ENCODE measurements at regions not wholly inside any gene's neighbourhood (a gene's known extent, or its start where the extent isn't known, plus 50 kb on each side); places are given as distances from the start of the nearest gene placed in this dataset.
"Not testable (repeated sequence)": the region's sequence is repeated elsewhere in the genome, so short reads cannot be mapped to it uniquely, and the experiment has no call there.

DNA sequence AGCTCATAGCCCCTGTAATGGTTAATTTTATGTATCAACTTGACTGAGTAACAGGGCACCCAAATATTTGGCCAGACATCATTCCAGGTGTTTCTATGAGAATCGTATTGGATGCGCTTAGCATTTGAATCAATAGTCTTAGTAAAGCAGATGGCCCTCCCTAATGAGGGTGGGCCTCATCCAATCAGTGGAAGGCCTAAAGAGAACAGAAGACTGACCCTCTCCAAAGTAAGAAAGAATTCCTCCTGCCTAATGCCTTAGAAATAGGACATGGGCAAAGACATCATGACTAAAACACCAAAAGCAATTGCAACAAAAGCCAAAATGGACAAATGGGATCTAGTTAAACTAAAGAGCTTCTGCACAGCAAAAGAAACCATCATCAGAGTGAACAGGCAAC lies 352.5 kb upstream of the SASH1 start:
- no peak for DNase-seq

GRCh38 chr6:147991961-147992360 lies 350.7 kb upstream of the SASH1 start:
- no peak for DNase-seq

- no peak for DNase-seq
Observed at GRCh38 chr6:147999001-147999540, 343.6 kb upstream of the SASH1 start.

GRCh38 chr6:148001844-148002642 lies 340.6 kb upstream of the SASH1 start:
- DNase-seq = no peak

DNA sequence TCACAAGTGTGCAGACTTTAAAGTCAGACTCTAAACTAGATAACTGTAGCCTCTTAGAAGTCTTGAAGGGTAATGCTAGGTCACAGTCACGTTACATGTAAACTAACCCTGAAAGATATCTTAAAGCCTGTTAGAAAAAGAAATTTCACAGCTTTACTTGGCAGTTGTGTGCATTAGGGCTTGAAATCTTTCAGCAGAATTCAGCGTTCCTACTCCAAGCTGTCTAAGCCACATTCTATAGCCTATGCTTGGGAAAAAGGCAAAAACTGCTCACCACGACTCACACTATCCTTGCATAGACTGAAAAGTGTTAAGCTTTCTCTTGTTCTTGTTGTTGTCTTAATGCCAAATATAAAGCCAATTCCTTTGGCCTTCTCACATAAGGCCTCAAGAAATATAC lies 338.0 kb upstream of the SASH1 start:
- DNase-seq = no peak

- DNase-seq = no peak
Observed at GRCh38 chr6:148005806-148006205, 336.8 kb upstream of the SASH1 start.

DNA sequence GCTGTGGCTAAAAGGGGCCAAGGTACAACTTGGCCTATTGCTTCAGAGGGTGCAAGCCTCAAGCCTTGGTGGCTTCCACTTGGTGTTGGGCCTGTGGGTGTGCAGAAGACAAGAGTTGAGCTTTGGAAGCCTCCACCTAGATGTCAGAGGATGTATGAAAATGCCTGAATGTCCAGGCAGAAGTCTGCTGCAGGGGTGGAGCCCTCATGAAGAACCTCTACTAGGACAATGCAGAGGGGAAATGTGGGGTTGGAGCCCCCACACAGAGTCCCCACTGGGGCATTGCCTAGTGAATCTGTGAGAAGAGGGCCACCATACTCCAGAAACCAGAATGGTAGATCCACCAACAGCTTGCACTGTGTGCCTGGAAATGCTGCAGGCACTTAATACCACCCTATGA lies 332.1 kb upstream of the SASH1 start:
- not testable (repeated sequence) for DNase-seq

DNA sequence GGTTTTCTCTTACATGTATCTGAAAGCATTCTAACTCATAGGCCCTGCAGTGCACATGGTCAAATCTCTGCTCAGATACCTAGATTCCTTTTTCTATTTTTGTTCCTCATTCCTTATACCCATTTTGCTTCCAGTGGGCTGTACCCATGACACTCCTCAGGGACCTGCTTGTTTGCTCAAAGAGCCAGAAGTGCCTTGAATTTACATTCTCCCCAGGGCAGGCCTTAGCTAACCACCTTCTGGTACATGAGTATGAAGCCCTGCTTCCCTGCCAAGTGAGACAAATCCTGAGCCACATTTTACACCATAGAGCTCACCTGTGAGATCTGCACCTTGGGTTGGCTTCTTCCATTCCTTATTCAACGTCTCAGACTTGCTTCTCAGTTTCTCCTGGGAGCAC lies 326.6 kb upstream of the SASH1 start:
- no peak for DNase-seq

DNA sequence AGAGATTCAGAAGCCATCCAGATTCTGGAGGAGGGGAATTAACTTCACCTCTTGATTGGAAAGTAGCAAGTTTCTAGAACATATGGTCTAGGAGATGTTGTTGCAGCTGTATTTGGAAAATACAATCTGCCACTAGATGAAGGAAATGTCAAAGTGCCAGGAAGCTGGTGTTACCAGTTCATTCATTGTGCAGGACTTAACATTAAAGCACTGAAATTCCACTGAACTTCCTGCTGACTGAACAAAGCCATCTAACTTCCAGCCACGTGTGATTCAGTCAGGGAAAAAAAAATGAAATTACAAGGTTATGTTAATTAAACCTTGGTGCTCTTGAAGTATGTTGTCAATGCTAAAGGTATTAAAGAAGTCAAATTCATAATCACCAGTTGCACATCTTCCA lies 321.5 kb upstream of the SASH1 start:
- DNase-seq = no peak

GRCh38 chr6:148021699-148022098 lies 320.9 kb upstream of the SASH1 start:
- DNase-seq = no peak

GRCh38 chr6:148022279-148022678 lies 320.4 kb upstream of the SASH1 start:
- not testable (repeated sequence) for DNase-seq

DNA sequence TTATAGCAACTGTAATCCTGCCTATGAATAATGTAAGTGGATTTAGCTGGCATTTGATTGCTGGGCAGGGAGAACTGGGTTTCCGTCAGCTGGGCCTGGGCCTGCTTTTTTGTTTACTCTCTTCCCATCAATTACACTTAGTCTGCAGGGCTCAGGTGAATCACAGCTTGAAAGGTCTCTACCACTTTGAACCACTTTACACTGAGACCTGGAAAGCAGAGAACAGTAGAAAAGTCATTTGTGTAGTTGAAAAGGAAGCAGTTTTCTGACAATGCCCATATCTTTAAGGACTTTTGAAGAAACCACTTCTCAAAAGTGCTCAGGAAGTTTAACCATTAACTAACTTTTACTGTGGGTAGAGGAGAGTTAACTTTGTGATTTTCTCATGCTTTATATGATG lies 315.4 kb upstream of the SASH1 start:
- no peak for DNase-seq

DNA sequence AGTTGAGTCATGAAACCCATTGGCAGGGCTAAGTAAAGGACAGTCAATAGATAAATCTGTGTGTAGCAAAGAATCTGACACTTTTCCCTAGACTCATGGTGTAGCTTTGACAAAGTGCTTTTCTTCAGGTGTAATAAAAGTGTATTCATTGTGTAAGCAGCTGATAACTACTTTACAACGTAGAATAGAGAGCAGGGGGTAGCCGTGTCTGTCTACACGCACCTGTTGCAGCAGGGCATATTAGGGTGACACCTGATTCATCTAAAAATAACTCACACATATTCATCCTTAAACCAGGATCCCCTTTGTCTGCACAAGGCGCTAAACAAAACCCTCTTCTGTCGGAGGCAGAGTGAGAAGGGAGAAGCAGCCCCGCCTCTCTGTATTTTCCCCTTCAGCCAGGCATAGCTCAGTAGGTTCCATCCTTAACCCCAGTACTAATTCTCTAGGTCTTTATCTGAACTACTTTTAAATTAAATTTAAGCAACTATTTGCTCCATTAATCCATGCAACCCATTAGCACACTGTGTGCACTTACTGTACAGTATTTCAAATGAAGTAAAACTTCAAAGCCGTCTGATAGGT lies 306.7 kb upstream of the SASH1 start:
- no peak for DNase-seq

GRCh38 chr6:148037496-148037895 lies 305.1 kb upstream of the SASH1 start:
- no peak for DNase-seq

DNA sequence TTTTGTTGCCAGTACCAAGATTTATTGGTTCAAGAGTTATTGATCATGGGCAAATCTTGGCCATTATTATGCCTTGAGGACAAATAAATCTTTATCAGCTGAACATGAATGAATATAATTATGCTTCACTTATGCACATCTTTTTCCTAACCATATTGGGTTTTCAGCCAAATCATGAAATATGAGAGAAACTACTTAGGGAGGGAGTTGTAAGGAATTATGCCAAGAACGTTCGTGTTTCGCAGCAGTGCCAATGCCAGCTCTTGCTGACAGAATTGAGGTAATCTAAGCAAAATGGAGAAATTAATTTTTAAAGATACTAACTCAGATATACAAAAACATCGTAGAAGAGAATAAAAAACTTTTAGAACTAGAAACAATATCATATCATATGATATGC lies 301.1 kb upstream of the SASH1 start:
- no peak for DNase-seq

DNA sequence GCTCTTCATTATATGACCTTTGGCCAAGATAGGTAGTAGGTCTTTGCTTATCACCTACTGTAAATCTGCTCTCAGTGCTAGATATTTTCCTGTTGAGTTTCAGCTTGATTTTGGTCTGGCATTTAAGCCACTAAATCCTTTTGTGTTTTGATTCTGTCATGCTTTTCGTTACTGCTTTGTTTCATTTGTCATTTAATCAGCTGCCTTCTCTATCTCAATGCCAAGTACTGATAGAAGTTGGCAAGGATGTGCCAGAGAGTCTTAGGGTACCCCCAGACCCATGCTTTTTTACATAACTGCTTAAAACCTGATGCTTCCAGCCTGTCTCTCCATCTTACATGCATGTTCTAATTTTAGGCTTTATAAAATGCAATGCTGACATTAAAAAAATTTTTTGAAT lies 300.1 kb upstream of the SASH1 start:
- no peak for DNase-seq

DNA sequence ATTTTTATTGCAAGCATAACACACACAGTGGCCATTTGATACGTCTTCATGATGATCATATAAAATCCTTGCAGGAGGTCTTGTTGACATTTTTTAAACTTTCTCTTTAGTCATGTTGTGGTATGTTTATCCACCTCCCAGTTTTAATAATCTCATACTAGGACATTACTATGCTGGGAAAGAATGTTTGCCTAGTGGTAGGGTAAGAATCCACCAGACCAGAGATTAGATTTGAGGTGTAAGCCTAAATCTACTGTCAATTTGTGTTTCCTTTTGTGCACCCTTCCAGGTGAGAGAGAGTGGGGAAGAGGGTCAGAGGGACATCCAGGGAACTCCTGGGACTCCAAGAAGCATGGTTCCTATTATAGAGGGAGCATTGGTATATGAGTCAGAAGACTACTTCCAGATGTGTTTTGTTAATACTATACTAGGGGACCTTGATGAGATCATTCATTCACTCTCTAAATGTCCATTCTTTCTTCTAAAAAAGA lies 298.3 kb upstream of the SASH1 start:
- DNase-seq = no peak

- DNase-seq = no peak
Observed at GRCh38 chr6:148044921-148045320, 297.7 kb upstream of the SASH1 start.

DNA sequence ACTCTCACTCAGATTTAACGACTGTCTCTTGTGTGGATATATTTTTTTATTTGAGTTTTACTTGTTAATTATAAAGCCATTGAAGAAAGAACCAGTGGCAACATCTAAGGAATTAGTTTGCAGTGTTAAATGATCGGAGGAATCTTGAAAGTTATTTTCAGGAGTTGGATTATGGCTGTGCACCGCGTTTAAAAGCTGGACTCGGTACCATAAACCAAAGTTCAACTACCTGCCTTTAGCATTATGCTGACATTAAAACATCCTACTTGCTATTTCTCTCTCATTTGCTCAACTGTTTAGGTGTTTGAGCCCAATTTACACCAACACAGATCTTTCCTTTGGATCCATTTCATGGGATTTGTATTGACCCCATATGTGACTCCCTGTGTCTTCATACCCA lies 289.4 kb upstream of the SASH1 start:
- DNase-seq = no peak

DNA sequence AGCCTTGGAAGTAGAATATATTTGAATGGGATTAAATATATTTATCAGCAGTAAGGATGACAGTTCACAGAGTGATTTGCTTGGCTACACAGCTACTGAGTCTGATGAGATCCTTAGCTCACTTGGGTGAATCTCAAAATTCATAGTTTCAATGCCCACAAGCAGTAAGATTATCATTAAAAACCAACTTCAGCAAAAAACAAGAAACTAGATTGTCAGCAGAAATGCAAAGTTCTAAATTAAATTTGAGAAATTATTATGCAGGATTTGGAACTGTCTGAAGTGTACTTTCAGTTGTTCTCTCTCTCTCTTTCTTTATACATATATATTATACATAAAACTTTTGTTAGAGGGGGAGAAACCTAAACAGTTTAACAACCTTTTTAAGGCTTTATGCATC lies 288.8 kb upstream of the SASH1 start:
- DNase-seq = no peak

GRCh38 chr6:148054219-148054618 lies 288.4 kb upstream of the SASH1 start:
- no peak for DNase-seq

GRCh38 chr6:148055419-148055818 lies 287.2 kb upstream of the SASH1 start:
- no peak for DNase-seq

- DNase-seq = no peak
Observed at GRCh38 chr6:148059869-148060268, 282.8 kb upstream of the SASH1 start.

GRCh38 chr6:148064406-148065134 lies 278.1 kb upstream of the SASH1 start:
- no peak for DNase-seq

Data from CD4-positive, alpha-beta T cell treated with Interleukin-17A for 4 hours (primary cell).